KMS-11 (cell line): ENCODE measurements at regions not wholly inside any gene's neighbourhood (a gene's known extent, or its start where the extent isn't known, plus 50 kb on each side); places are given as distances from the start of the nearest gene placed in this dataset.

Experiments
- H2AFZ ChIP-seq: fragments of 200-600 bp; sonication (generic); 2 replicates; pipeline ENCODE4 v1.6.1; 2016; ENCODE audit warnings: antibody characterized with exemption, mixed run types, low read depth
- H3K27ac ChIP-seq: fragments of 200-600 bp; sonication (generic); 2 replicates; pipeline ENCODE4 v1.6.1; 2016; ENCODE audit warnings: mild to moderate bottlenecking, mixed run types
- H3K27me3 ChIP-seq: fragments of 200-600 bp; sonication (generic); 2 replicates; pipeline ENCODE4 v1.6.1; 2017; ENCODE audit warnings: mild to moderate bottlenecking, low read depth, mixed run types, moderate library complexity; ENCODE audit not compliant: insufficient read depth
- H3K36me3 ChIP-seq: fragments of 200-600 bp; sonication (generic); 2 replicates; pipeline ENCODE4 v1.6.1; 2017; ENCODE audit warnings: mild to moderate bottlenecking, mixed run types; ENCODE audit not compliant: insufficient read depth
- H3K4me1 ChIP-seq: fragments of 200-600 bp; sonication (generic); 2 replicates; pipeline ENCODE4 v1.6.1; 2016; ENCODE audit warnings: mild to moderate bottlenecking, low read depth, mixed run types; ENCODE audit not compliant: poor library complexity, severe bottlenecking
- H3K4me2 ChIP-seq: fragments of 200-600 bp; sonication (generic); 2 replicates; pipeline ENCODE4 v1.7.0; 2016; ENCODE audit warnings: mild to moderate bottlenecking, mixed run types
- H3K4me3 ChIP-seq: fragments of 200-600 bp; sonication (generic); IDR thresholded peaks from 2 replicates; pipeline ENCODE4 v1.6.1; 2017; ENCODE audit warnings: low read depth, low read length, mixed read lengths; ENCODE audit not compliant: insufficient read depth
- H3K79me2 ChIP-seq: fragments of 200-600 bp; sonication (generic); 2 replicates; pipeline ENCODE4 v1.6.1; 2016; ENCODE audit warnings: low read depth, mixed run types; ENCODE audit not compliant: insufficient read depth
- H3K9ac ChIP-seq: fragments of 200-600 bp; sonication (generic); 2 replicates; pipeline ENCODE4 v1.6.1; 2016; ENCODE audit warnings: mild to moderate bottlenecking, mixed run types
- H4K20me1 ChIP-seq: fragments of 200-600 bp; sonication (generic); 2 replicates; pipeline ENCODE4 v1.6.1; 2016; ENCODE audit warnings: mild to moderate bottlenecking, mixed run types; ENCODE audit not compliant: insufficient read depth
- TF ChIP-seq, protein P1 (sequence below): fragments of 200-600 bp; sonication (generic); conservative IDR thresholded peaks from 2 replicates; pipeline ENCODE4 v1.6.1; 2017; ENCODE audit warnings: low read depth, mild to moderate bottlenecking, antibody characterized with exemption, low read length, moderate library complexity, mixed read lengths

DNA sequence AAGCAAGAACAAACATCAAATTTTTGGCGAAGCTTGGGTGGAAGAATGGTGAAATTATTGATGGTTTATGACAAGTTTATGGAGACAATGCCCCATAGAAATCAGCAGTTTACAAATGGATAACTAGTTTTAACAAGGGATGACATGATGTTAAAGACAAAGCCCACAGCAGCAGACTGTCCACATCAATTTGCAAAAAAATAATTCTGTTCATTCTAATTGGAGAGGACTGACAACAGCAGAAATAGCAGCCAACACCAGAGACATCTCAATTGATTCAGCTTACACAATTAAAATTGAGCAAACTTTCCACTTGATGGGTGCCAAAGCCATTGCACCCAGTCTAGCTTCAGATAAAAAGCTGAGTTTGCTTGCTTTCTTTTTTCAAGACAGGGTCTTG, 82.7 kb upstream of the STK32A start:
- Histone ChIP-seq H4K20me1 (no peaks in the 10 kb centered on the region), H3K36me3 (no peaks in the 10 kb centered on the region), H3K79me2 (no peaks in the 10 kb centered on the region), H3K4me3 (no peak overlapping the region), H3K4me2 (no peak overlapping the region), H3K4me1 (no peaks in the 10 kb centered on the region), H3K27me3 (no peaks in the 10 kb centered on the region), H3K27ac (no peak overlapping the region), H3K9ac (no peak overlapping the region), H2AFZ (no peak overlapping the region)
- TF ChIP-seq, protein P1, sequence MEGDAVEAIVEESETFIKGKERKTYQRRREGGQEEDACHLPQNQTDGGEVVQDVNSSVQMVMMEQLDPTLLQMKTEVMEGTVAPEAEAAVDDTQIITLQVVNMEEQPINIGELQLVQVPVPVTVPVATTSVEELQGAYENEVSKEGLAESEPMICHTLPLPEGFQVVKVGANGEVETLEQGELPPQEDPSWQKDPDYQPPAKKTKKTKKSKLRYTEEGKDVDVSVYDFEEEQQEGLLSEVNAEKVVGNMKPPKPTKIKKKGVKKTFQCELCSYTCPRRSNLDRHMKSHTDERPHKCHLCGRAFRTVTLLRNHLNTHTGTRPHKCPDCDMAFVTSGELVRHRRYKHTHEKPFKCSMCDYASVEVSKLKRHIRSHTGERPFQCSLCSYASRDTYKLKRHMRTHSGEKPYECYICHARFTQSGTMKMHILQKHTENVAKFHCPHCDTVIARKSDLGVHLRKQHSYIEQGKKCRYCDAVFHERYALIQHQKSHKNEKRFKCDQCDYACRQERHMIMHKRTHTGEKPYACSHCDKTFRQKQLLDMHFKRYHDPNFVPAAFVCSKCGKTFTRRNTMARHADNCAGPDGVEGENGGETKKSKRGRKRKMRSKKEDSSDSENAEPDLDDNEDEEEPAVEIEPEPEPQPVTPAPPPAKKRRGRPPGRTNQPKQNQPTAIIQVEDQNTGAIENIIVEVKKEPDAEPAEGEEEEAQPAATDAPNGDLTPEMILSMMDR: no peak

DNA sequence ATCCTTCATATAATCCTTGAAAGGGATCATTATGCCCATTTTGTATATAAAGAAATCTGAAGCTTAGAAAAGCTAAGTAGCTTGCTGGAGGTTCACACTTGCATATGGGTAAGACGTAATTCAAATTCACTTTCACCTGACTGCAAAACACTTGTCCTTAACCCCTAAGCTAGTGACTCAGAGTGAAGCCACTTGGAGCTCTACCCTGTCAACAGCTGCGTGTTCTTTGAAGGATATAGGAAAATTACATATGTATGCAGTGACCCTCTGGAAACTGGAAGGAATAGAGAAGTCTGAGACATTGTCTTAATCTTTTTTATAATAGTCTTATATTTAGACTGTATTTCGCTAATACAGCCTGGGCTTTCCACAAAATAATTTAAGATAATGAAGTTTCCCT, 80.0 kb upstream of the STK32A start:
- Histone ChIP-seq H3K4me2 (no peak overlapping the region), H2AFZ (no peak overlapping the region)
- TF ChIP-seq, protein P1: no peak

DNA sequence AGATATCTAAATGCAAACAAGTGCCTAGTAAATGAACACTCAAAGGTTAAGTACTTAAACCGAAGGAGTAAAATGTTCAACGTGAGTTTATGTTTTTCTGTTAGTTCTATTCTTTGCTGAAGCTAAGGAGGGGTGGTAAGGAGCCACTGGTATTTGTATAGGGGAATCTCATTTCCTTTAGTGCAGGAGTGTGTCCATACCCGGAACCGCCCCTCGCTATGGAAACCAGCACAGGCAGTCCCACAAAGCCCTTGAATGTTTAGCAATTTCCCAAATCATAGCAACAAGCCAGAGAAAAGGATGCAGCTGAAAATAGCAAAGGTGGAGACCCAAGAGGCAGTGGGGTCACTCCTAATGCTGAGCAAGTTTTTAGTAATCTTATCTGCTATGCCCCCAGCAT, 78.8 kb upstream of the STK32A start:
- Histone ChIP-seq H3K36me3 (no peaks in the 10 kb centered on the region), H3K4me2 (no peak overlapping the region), H3K9ac (no peak overlapping the region), H3K79me2 (no peaks in the 10 kb centered on the region), H2AFZ (no peak overlapping the region), H3K27me3 (no peaks in the 10 kb centered on the region), H3K27ac (no peak overlapping the region), H4K20me1 (no peaks in the 10 kb centered on the region), H3K4me1 (no peaks in the 10 kb centered on the region), H3K4me3 (no peak overlapping the region)
- TF ChIP-seq, protein P1: no peak

More for the DNA sequence above, 80.0 kb upstream of the STK32A start:
- Histone ChIP-seq H3K27me3 (no peaks in the 10 kb centered on the region), H3K79me2 (no peaks in the 10 kb centered on the region), H3K4me1 (no peaks in the 10 kb centered on the region), H3K27ac (no peak overlapping the region), H3K4me3 (no peak overlapping the region), H3K36me3 (no peaks in the 10 kb centered on the region), H4K20me1 (no peaks in the 10 kb centered on the region), H3K9ac (no peak overlapping the region)

DNA sequence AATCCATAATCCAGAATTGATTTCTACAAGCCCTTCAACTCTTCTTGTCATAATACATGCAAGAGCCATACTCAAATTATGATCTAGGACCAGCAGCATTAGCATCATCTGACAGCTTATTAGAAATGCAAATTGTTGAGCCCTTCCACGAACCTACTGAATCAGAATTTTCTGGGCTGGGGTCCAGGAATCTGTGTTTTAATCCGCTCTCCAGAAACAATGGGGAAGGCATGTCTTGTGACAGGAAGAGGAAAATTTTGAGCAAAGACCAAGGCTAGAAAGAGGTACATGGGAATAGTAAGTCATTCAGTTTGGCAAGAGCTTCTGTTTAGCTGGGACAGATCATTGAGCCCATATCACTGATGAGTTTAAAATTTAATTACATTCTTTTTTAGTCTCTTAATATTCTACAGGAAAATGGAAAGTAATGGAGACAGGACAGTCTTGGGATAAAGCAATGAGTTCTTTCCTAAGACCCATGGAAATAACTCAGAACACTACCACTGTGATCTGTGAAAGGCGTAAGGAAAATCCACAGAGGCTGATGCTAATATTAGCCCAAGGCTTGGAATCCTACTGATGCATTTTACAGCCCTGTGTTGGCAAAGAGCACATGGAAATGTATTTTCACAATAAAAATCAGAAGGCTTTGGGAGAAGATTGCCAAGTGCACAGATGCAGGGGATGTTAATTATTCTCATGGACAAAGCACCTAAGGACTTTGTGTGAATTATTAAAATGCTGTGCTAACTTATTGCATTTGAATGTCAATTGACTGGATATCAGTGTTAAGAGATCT, 73.7 kb upstream of the STK32A start:
- Histone ChIP-seq H3K4me1 (no peaks in the 10 kb centered on the region), H3K79me2 (no peaks in the 10 kb centered on the region), H3K36me3 (no peaks in the 10 kb centered on the region), H3K4me2 (no peak overlapping the region), H2AFZ (no peak overlapping the region), H3K27ac (no peak overlapping the region), H3K9ac (no peak overlapping the region), H4K20me1 (no peaks in the 10 kb centered on the region), H3K27me3 (no peaks in the 10 kb centered on the region), H3K4me3 (no peak overlapping the region)
- TF ChIP-seq, protein P1: no peak
